ENCODE measurements at regions not wholly inside any gene's neighbourhood (a gene's known extent, or its start where the extent isn't known, plus 50 kb on each side); places are given as distances from the start of the nearest gene placed in this dataset.

GRCh38 chrX:38999099-38999498, 197.8 kb downstream of the MID1IP1 start:
- no peak for TF ChIP-seq CTCF (IDR thresholded peaks at IDR 0.05)
- Mint-ChIP-seq H3K27ac (no peak overlapping the region), H3K4me3 (no peak overlapping the region), H3K36me3 (ENCODE audit: low read depth) (no peaks in the 10 kb centered on the region), H3K27me3 (ENCODE audit: insufficient read depth) (no peaks in the 10 kb centered on the region), H3K4me1 (ENCODE audit: low read depth) (peaks cover 23% of the 10 kb centered on the region), H3K9me3 (no peaks in the 10 kb centered on the region; the same call in 1 of the 2 replicates)
- no peak for DNase-seq

GRCh38 chrX:38999967-39000745, 198.9 kb downstream of the MID1IP1 start:
- no peak overlapping the region for H3K27ac Mint-ChIP-seq
- TF ChIP-seq CTCF (IDR thresholded peaks at IDR 0.05), result no peak
- DNase-seq, result no peak
- no peak overlapping the region for H3K4me3 Mint-ChIP-seq
- H3K9me3 Mint-ChIP-seq, result no peaks in the 10 kb centered on the region; the same call in 1 of the 2 replicates
- H3K36me3 Mint-ChIP-seq (ENCODE audit: low read depth), result no peaks in the 10 kb centered on the region
- no peaks in the 10 kb centered on the region for H3K27me3 Mint-ChIP-seq (ENCODE audit: insufficient read depth)
- peaks cover 28% of the 10 kb centered on the region for H3K4me1 Mint-ChIP-seq (ENCODE audit: low read depth)

GRCh38 chrX:39000802-39001201, 199.5 kb downstream of the MID1IP1 start:
- H3K9me3 Mint-ChIP-seq, result no peaks in the 10 kb centered on the region; the same call in 1 of the 2 replicates
- H3K27ac Mint-ChIP-seq, result no peak overlapping the region
- no peaks in the 10 kb centered on the region for H3K36me3 Mint-ChIP-seq (ENCODE audit: low read depth)
- no peak overlapping the region for H3K4me3 Mint-ChIP-seq
- H3K4me1 Mint-ChIP-seq (ENCODE audit: low read depth), result peaks cover 28% of the 10 kb centered on the region
- no peaks in the 10 kb centered on the region for H3K27me3 Mint-ChIP-seq (ENCODE audit: insufficient read depth)
- DNase-seq, result peak; percentile 5
- no peak for TF ChIP-seq CTCF (IDR thresholded peaks at IDR 0.05)

- Mint-ChIP-seq H3K27me3 (ENCODE audit: insufficient read depth) (no peaks in the 10 kb centered on the region; the same call in 1 of the 2 replicates), H3K36me3 (ENCODE audit: low read depth) (no peaks in the 10 kb centered on the region), H3K9me3 (no peaks in the 10 kb centered on the region; the same call in 1 of the 2 replicates), H3K4me1 (ENCODE audit: low read depth) (peaks cover 28% of the 10 kb centered on the region), H3K27ac (peak overlapping the region; percentile 38; the same call in 1 of the 2 replicates), H3K4me3 (no peak overlapping the region; the same call in 1 of the 2 replicates)
- TF ChIP-seq CTCF (IDR thresholded peaks at IDR 0.05), result no peak
- DNase-seq, result peak; percentile 70
Measured at GRCh38 chrX:39002466-39002865, 201.2 kb downstream of the MID1IP1 start.

GRCh38 chrX:39008549-39008948, 207.3 kb downstream of the MID1IP1 start:
- H3K27ac Mint-ChIP-seq, result no peak overlapping the region
- no peaks in the 10 kb centered on the region; the same call in 1 of the 2 replicates for H3K27me3 Mint-ChIP-seq (ENCODE audit: insufficient read depth)
- no peak for DNase-seq
- no peaks in the 10 kb centered on the region for H3K9me3 Mint-ChIP-seq
- H3K4me3 Mint-ChIP-seq, result no peak overlapping the region
- no peaks in the 10 kb centered on the region for H3K36me3 Mint-ChIP-seq (ENCODE audit: low read depth)
- TF ChIP-seq CTCF (IDR thresholded peaks at IDR 0.05), result no peak
- peaks cover 32% of the 10 kb centered on the region for H3K4me1 Mint-ChIP-seq (ENCODE audit: low read depth)

All from HFFc6 (cell line).